ENCODE measurements at regions not wholly inside any gene's neighbourhood (a gene's known extent, or its start where the extent isn't known, plus 50 kb on each side); places are given as distances from the start of the nearest gene placed in this dataset.

DNA sequence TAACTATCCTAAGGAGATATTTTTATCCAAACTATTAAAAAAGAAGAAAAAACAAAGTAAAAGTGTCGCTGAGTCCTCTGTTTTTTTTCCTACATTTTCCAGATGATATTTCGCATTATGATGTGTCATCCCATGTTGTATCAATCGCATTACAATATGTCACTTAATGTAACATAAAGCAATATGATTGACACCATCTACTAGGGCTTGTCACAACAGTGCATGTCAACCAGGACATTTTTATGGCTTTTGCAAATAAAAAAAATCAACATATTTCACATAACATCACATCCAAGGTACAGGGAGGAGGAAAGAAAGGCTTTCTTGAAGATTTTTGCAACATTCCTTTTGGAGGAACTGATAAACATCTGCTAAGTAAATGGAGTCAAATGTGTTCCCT lies 308.9 kb downstream of the ETAA1 start:
- Mint-ChIP-seq H3K36me3 (no peaks in the 10 kb centered on the region), H3K4me1 (ENCODE audit: unreplicated experiment) (peaks cover 4% of the 10 kb centered on the region), H3K27ac (no peak overlapping the region), H3K4me3 (no peak overlapping the region), H3K9me3 (peaks cover 4% of the 10 kb centered on the region), H3K27me3 (no peaks in the 10 kb centered on the region)
- no peak for DNase-seq (ENCODE audit: extremely low spot score, unreplicated experiment)
- TF ChIP-seq, protein P1, sequence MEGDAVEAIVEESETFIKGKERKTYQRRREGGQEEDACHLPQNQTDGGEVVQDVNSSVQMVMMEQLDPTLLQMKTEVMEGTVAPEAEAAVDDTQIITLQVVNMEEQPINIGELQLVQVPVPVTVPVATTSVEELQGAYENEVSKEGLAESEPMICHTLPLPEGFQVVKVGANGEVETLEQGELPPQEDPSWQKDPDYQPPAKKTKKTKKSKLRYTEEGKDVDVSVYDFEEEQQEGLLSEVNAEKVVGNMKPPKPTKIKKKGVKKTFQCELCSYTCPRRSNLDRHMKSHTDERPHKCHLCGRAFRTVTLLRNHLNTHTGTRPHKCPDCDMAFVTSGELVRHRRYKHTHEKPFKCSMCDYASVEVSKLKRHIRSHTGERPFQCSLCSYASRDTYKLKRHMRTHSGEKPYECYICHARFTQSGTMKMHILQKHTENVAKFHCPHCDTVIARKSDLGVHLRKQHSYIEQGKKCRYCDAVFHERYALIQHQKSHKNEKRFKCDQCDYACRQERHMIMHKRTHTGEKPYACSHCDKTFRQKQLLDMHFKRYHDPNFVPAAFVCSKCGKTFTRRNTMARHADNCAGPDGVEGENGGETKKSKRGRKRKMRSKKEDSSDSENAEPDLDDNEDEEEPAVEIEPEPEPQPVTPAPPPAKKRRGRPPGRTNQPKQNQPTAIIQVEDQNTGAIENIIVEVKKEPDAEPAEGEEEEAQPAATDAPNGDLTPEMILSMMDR (conservative IDR thresholded peaks at IDR 0.05) = no peak

DNA sequence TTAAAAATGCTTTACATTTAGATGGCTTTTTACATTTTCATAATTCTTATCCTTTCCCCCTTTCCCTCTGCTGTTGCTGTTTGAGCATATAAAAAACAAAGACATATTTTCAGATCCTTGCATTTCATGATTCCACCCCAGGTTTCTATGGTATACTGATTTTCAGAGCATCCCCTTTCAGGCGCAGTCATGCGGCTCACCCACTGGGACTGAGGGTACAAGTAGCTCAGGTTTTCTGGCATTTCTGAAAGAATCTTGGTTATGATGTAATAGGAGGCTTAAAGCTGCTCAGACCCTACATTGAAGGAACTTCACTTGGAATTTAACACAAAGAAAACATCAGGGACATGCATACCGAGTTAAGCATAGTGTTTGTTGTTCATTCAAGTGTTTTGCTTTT lies 310.8 kb downstream of the ETAA1 start:
- H3K27ac Mint-ChIP-seq = no peak overlapping the region
- DNase-seq (ENCODE audit: extremely low spot score, unreplicated experiment) = no peak
- TF ChIP-seq, protein P1 (conservative IDR thresholded peaks at IDR 0.05) = no peak
- H3K4me1 Mint-ChIP-seq (ENCODE audit: unreplicated experiment) = peaks cover 11% of the 10 kb centered on the region
- H3K9me3 Mint-ChIP-seq = peaks cover 4% of the 10 kb centered on the region
- no peak overlapping the region for H3K4me3 Mint-ChIP-seq
- peaks cover 3% of the 10 kb centered on the region for H3K36me3 Mint-ChIP-seq
- no peaks in the 10 kb centered on the region for H3K27me3 Mint-ChIP-seq

GRCh38 chr2:67709835-67710234 lies 312.7 kb downstream of the ETAA1 start:
- H3K4me3 Mint-ChIP-seq = no peak overlapping the region
- H3K27me3 Mint-ChIP-seq = peaks cover 4% of the 10 kb centered on the region
- no peak overlapping the region for H3K27ac Mint-ChIP-seq
- H3K9me3 Mint-ChIP-seq = peaks cover 9% of the 10 kb centered on the region
- DNase-seq (ENCODE audit: extremely low spot score, unreplicated experiment) = no peak
- TF ChIP-seq, protein P1 (conservative IDR thresholded peaks at IDR 0.05) = no peak
- H3K36me3 Mint-ChIP-seq = peaks cover 3% of the 10 kb centered on the region
- H3K4me1 Mint-ChIP-seq (ENCODE audit: unreplicated experiment) = peaks cover 17% of the 10 kb centered on the region

DNA sequence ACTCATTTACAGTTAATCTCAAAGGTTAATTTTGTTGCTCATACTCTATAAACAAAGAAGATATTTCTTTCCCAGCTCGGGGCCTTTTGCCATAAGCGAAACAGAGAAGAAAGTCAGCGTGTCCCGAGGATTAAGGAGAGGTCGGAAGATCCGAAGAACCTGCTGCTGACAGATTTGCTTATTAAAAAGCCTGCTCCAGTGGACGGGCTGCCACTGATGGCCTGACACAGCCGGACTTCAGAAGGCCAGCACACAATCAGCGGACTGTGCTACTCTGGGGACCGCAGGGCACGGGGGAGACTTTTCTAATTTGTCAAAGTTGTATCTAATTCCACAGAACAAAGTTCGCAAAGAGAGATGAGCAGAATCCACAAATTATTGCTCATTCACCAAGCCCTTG lies 315.4 kb downstream of the ETAA1 start:
- peaks cover 22% of the 10 kb centered on the region for H3K4me1 Mint-ChIP-seq (ENCODE audit: unreplicated experiment)
- peaks cover 5% of the 10 kb centered on the region for H3K9me3 Mint-ChIP-seq
- DNase-seq (ENCODE audit: extremely low spot score, unreplicated experiment) = no peak
- H3K4me3 Mint-ChIP-seq = no peak overlapping the region
- H3K36me3 Mint-ChIP-seq = peaks cover 3% of the 10 kb centered on the region
- TF ChIP-seq, protein P1 (conservative IDR thresholded peaks at IDR 0.05) = no peak
- peaks cover 4% of the 10 kb centered on the region for H3K27me3 Mint-ChIP-seq
- no peak overlapping the region for H3K27ac Mint-ChIP-seq

DNA sequence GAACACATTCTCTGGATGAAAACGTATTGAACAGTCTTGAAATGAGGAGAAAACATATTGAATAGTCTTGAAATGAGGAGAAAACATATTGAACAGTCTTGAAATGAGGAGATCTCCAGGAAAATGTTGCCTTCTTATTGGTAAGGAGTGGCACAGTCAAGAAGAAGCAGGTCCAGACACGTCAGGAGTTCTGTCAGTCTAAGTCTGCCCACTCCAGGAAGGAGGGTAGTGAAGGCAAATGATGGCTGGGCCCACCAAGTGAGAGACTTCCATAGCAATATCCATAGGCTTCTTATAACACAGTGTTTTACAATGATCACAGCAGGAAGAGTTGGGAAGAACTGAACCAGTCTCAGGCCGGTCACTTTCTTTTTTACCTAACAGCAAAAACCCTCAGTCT lies 316.2 kb downstream of the ETAA1 start:
- Mint-ChIP-seq H3K36me3 (peaks cover 3% of the 10 kb centered on the region), H3K4me3 (no peak overlapping the region), H3K4me1 (ENCODE audit: unreplicated experiment) (peaks cover 31% of the 10 kb centered on the region), H3K27me3 (peaks cover 7% of the 10 kb centered on the region), H3K9me3 (peaks cover 5% of the 10 kb centered on the region), H3K27ac (no peak overlapping the region)
- TF ChIP-seq, protein P1 (conservative IDR thresholded peaks at IDR 0.05) = no peak
- DNase-seq (ENCODE audit: extremely low spot score, unreplicated experiment) = no peak

DNA sequence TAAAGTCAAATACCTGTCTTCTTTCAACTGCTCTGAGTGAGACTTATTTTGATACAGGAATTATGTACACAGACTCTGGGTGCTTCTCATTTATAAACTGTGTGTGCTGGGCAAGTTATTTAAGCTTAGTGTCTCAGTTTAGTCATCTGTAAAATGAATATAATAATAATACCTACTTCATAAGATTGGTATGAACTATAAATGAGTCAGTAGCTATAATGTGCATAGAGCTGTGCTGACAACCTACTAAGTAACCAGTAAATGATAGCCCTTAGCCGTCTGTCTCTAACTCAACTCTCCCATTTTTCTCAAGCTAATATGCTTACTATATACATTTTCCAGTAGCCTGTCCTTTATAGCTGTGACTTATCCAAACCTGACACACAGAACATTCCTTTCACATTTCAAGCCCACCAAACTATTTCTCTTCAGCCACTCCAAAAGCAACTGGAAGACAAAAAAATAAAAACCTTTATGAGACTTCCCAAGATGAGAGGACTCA lies 319.8 kb downstream of the ETAA1 start:
- TF ChIP-seq, protein P1 (conservative IDR thresholded peaks at IDR 0.05) = no peak
- Mint-ChIP-seq H3K27me3 (peaks cover 7% of the 10 kb centered on the region), H3K4me1 (ENCODE audit: unreplicated experiment) (peaks cover 33% of the 10 kb centered on the region), H3K4me3 (no peak overlapping the region), H3K27ac (no peak overlapping the region), H3K9me3 (peaks cover 13% of the 10 kb centered on the region), H3K36me3 (peaks cover 7% of the 10 kb centered on the region)
- DNase-seq (ENCODE audit: extremely low spot score, unreplicated experiment) = no peak

Data from type B pancreatic cell (in vitro differentiated cells).